Liver (tissue), 8 donors: ENCODE measurements at regions not wholly inside any gene's neighbourhood (a gene's known extent, or its start where the extent isn't known, plus 50 kb on each side); places are given as distances from the start of the nearest gene placed in this dataset.

Experiments
- DNase-seq: peaks from one replicate; pipeline ENCODE4 v3.0.0-alpha.2; 2017; ENCODE audit warnings: low spot score
- H3K27ac ChIP-seq, 2 donors: one replicate each; pipeline ENCODE4 v1.7.0; 2013; ENCODE audit warnings: inconsistent platforms in 2 of 2, low read length in 2 of 2, control low read depth in 1 of 2, low read depth in 1 of 2, mild to moderate bottlenecking in 1 of 2
- H3K27me3 ChIP-seq, 4 donors: one replicate each; pipeline versions ENCODE4 v1.6.1 to v1.7.0; 2013; ENCODE audit warnings: low read length in 3 of 4, inconsistent platforms in 1 of 4, mild to moderate bottlenecking in 1 of 4, moderate library complexity in 1 of 4; ENCODE audit not compliant: control insufficient read depth in 4 of 4, insufficient read depth in 4 of 4
- H3K36me3 ChIP-seq, 4 donors: one replicate each; pipeline versions ENCODE4 v1.6.1 to v1.7.0; 2013; ENCODE audit warnings: low read length in 3 of 4, mild to moderate bottlenecking in 3 of 4, low read depth in 1 of 4, moderate library complexity in 1 of 4; ENCODE audit not compliant: control insufficient read depth in 4 of 4, insufficient read depth in 3 of 4
- H3K4me1 ChIP-seq, 4 donors: one replicate each; pipeline versions ENCODE4 v1.6.1 to v1.7.0; 2013; ENCODE audit warnings: low read length in 3 of 4, mild to moderate bottlenecking in 3 of 4, moderate library complexity in 1 of 4; ENCODE audit not compliant: control insufficient read depth in 4 of 4, insufficient read depth in 4 of 4
- H3K4me3 ChIP-seq, 3 donors: one replicate each; pipeline versions ENCODE4 v1.6.1 to v1.7.0; 2013; ENCODE audit warnings: low read length in 3 of 3, control low read depth in 1 of 3, low read depth in 1 of 3, mild to moderate bottlenecking in 1 of 3
- H3K9ac ChIP-seq, 2 donors: one replicate each; pipeline ENCODE4 v1.7.0; 2013; ENCODE audit warnings: low read length in 2 of 2, mild to moderate bottlenecking in 2 of 2, moderate library complexity in 2 of 2, control low read depth in 1 of 2, low read depth in 1 of 2
- H3K9me3 ChIP-seq, 4 donors: one replicate each; pipeline versions ENCODE4 v1.6.1 to v1.7.0; 2013; ENCODE audit warnings: low read length in 3 of 4; ENCODE audit not compliant: control insufficient read depth in 4 of 4
- ATF3 ChIP-seq: IDR thresholded peaks from 2 replicates; pipeline ENCODE4 v1.6.1; 2016; ENCODE audit warnings: antibody characterized with exemption
- EGR1 ChIP-seq, 2 donors: IDR thresholded peaks; 2 replicates each; pipeline ENCODE4 v1.6.1; 2016 to 2018; ENCODE audit warnings: antibody characterized with exemption in 2 of 2, low read depth in 2 of 2
- FOXA1 ChIP-seq: IDR thresholded peaks from 2 replicates; pipeline ENCODE4 v1.6.1; 2016; ENCODE audit warnings: antibody characterized with exemption
- FOXA2 ChIP-seq: IDR thresholded peaks from 2 replicates; pipeline ENCODE4 v1.6.1; 2016; ENCODE audit warnings: antibody characterized with exemption
- GABPA ChIP-seq, 2 donors: IDR thresholded peaks in 1 of 2; conservative IDR thresholded peaks in 1 of 2; 2 replicates each; pipeline ENCODE4 v1.6.1; 2016; ENCODE audit warnings: antibody characterized with exemption in 2 of 2, mild to moderate bottlenecking in 1 of 2, moderate library complexity in 1 of 2
- HNF4A ChIP-seq, 2 donors: conservative IDR thresholded peaks; 2 replicates each; pipeline ENCODE4 v1.6.1; 2016; ENCODE audit warnings: antibody characterized with exemption in 2 of 2, mild to moderate bottlenecking in 2 of 2
- HNF4G ChIP-seq: IDR thresholded peaks from 2 replicates; pipeline ENCODE4 v1.6.1; 2016; ENCODE audit warnings: antibody characterized with exemption
- NR2F2 ChIP-seq: IDR thresholded peaks from 2 replicates; pipeline ENCODE4 v1.6.1; 2016; ENCODE audit warnings: antibody characterized with exemption
- RAD21 ChIP-seq, 2 donors: IDR thresholded peaks; 2 replicates each; pipeline ENCODE4 v1.6.1; 2016; ENCODE audit warnings: antibody characterized with exemption in 2 of 2, mild to moderate bottlenecking in 2 of 2
- REST ChIP-seq: IDR thresholded peaks from 2 replicates; pipeline ENCODE4 v1.6.1; 2016; ENCODE audit warnings: antibody characterized with exemption, mild to moderate bottlenecking
- RXRA ChIP-seq, 2 donors: IDR thresholded peaks; 2 replicates each; pipeline ENCODE4 v1.6.1; 2017 to 2018; ENCODE audit warnings: antibody characterized with exemption in 2 of 2, mild to moderate bottlenecking in 1 of 2
- SP1 ChIP-seq: IDR thresholded peaks from 2 replicates; pipeline ENCODE4 v1.6.1; 2018; ENCODE audit warnings: antibody characterized with exemption, mild to moderate bottlenecking
- TAF1 ChIP-seq: conservative IDR thresholded peaks from 2 replicates; pipeline ENCODE4 v1.6.1; 2016; ENCODE audit warnings: antibody characterized with exemption, mild to moderate bottlenecking
- YY1 ChIP-seq: IDR thresholded peaks from 2 replicates; pipeline ENCODE4 v1.6.1; 2016; ENCODE audit warnings: antibody characterized with exemption, mild to moderate bottlenecking
- ZBTB33 ChIP-seq: IDR thresholded peaks from 2 replicates; pipeline ENCODE4 v1.6.1; 2016; ENCODE audit warnings: antibody characterized with exemption
- WGBS: extraction: QIAGEN DNeasy Blood & Tissue Kit; methylation state at CpG from one replicate; pipeline ENCODE4 v1.1.7; 2013; 5-methylcytosine and 5-hydroxymethylcytosine counted together
- TF ChIP-seq, protein P1 (sequence below): fragments of 150-350 bp; IDR thresholded peaks from 2 replicates; pipeline ENCODE4 v1.5.1; 2017; ENCODE audit warnings: improper control_type of control experiment, low read depth, low read length; ENCODE audit not compliant: missing input control
- TF ChIP-seq, protein P2 (sequence below): IDR thresholded peaks from 2 replicates; pipeline ENCODE4 v1.6.1; 2016; ENCODE audit warnings: antibody characterized with exemption
- donor health status: healthy.
- donor health status: healthy.
- donor health status: healthy.
- donor health status: healthy.
- donor health status: healthy.

- H3K9ac ChIP-seq: no peak overlapping the region
- H3K4me3 ChIP-seq: no peak overlapping the region
- H3K4me1 ChIP-seq: no peaks in the 10 kb centered on the region
- H3K27ac ChIP-seq: no peak overlapping the region
- H3K27me3 ChIP-seq: no peaks in the 10 kb centered on the region
- 94% methylated on average over 6 of the region's 6 CpGs for WGBS
- H3K9me3 ChIP-seq: no peaks in the 10 kb centered on the region
- DNase-seq: no peak
- no peaks in the 10 kb centered on the region for H3K36me3 ChIP-seq
- TF ChIP-seq FOXA1: no peak
- TF ChIP-seq GABPA (IDR thresholded peaks at IDR 0.05 in 1 of 2, conservative IDR thresholded peaks at IDR 0.05 in 1 of 2): no peak
- TF ChIP-seq, protein P1, sequence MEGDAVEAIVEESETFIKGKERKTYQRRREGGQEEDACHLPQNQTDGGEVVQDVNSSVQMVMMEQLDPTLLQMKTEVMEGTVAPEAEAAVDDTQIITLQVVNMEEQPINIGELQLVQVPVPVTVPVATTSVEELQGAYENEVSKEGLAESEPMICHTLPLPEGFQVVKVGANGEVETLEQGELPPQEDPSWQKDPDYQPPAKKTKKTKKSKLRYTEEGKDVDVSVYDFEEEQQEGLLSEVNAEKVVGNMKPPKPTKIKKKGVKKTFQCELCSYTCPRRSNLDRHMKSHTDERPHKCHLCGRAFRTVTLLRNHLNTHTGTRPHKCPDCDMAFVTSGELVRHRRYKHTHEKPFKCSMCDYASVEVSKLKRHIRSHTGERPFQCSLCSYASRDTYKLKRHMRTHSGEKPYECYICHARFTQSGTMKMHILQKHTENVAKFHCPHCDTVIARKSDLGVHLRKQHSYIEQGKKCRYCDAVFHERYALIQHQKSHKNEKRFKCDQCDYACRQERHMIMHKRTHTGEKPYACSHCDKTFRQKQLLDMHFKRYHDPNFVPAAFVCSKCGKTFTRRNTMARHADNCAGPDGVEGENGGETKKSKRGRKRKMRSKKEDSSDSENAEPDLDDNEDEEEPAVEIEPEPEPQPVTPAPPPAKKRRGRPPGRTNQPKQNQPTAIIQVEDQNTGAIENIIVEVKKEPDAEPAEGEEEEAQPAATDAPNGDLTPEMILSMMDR: no peak
Measured at GRCh38 chr10:70990681-70991080, 102.3 kb upstream of the PCBD1 start.

DNA sequence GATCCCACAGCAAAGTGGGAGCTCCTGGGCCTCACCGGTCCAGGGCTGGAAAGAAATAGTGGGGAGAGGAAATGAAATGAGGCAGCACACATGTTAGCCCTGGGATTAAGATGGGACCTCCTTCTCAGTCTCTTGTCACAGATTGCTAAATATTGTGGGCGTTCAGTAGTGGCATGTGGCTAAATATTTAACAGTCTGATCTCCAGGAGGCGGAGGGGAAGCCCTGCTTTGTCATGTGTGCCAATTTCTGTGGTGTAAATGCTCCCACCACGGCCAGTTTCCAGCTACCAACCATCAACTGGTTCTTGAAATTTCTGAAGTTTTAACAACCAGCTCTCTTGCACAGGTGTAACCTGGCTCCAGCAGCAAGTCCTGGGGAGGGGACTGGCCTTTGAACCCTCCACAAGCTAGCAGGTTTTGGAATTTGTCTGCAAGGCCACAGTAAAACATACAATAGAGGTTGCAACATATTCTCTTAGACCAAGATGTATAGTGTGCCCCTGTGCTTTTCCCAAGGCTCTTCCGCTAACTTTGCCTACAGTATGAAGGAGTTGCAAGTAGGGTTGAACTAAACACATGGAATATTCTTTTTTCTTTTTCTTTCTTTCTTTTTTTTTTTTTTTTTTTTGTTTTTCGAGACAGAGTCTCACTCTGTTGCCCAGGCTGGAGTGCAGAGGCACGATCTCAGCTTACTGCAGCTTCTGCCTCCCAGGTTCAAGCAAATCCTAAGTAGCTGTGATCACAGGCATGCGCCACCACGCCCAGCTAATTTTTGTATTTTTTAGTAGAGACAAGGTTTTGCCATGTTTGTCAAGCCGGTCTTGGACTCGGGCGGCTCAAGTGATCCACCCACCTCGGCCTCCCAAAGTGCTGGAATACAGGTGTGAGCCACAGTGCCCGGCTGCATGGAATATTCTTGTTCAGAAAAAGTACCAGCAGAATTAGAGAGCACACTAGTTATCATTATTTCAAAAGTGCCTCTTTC is 103.1 kb upstream of the PCBD1 start:
- no peak for DNase-seq
- WGBS: 90% methylated on average over 14 of the region's 14 CpGs
- Histone ChIP-seq H3K4me1 (no peaks in the 10 kb centered on the region), H3K27me3 (no peaks in the 10 kb centered on the region), H3K9ac (no peak overlapping the region), H3K27ac (no peak overlapping the region), H3K4me3 (no peak overlapping the region), H3K9me3 (no peaks in the 10 kb centered on the region), H3K36me3 (no peaks in the 10 kb centered on the region)
- TF ChIP-seq NR2F2 (no peak), TAF1 (no peak), HNF4G (peak; percentile 17), SP1 (no peak), HNF4A (conservative IDR thresholded peaks at IDR 0.05) (peak; percentile 44 to 68)

- no peaks in the 10 kb centered on the region for H3K27me3 ChIP-seq
- H3K36me3 ChIP-seq: no peaks in the 10 kb centered on the region
- no peaks in the 10 kb centered on the region for H3K9me3 ChIP-seq
- WGBS: 89% methylated on average over 8 of the region's 8 CpGs
- no peak for DNase-seq
- H3K9ac ChIP-seq: no peak overlapping the region
- H3K4me1 ChIP-seq: no peaks in the 10 kb centered on the region
- no peak overlapping the region for H3K4me3 ChIP-seq
- no peak overlapping the region for H3K27ac ChIP-seq
- TF ChIP-seq HNF4G: no peak
- no peak for TF ChIP-seq NR2F2
- TF ChIP-seq YY1: no peak
- TF ChIP-seq REST: no peak
- no peak for TF ChIP-seq RXRA (IDR thresholded peaks at IDR 0.05)
- TF ChIP-seq ZBTB33: no peak
- no peak for TF ChIP-seq RAD21 (IDR thresholded peaks at IDR 0.05)
- no peak for TF ChIP-seq GABPA (IDR thresholded peaks at IDR 0.05 in 1 of 2, conservative IDR thresholded peaks at IDR 0.05 in 1 of 2)
- TF ChIP-seq ATF3: no peak
- no peak for TF ChIP-seq EGR1 (IDR thresholded peaks at IDR 0.05; ENCODE audit: low read depth in 2 of 2)
- no peak for TF ChIP-seq FOXA2
- no peak for TF ChIP-seq TAF1
- TF ChIP-seq, protein P2, sequence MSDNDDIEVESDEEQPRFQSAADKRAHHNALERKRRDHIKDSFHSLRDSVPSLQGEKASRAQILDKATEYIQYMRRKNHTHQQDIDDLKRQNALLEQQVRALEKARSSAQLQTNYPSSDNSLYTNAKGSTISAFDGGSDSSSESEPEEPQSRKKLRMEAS: no peak
- no peak for TF ChIP-seq FOXA1
Measured at GRCh38 chr10:70992436-70992835, 104.1 kb upstream of the PCBD1 start.
